ENCODE measurements at regions not wholly inside any gene's neighbourhood (a gene's known extent, or its start where the extent isn't known, plus 50 kb on each side); places are given as distances from the start of the nearest gene placed in this dataset.

- Histone ChIP-seq H3K27ac (no peak overlapping the region), H3K36me3 (no peaks in the 10 kb centered on the region), H3K4me3 (no peak overlapping the region), H3K4me1 (peaks cover 0 to 29% (median 12%) of the 10 kb centered on the region in 9 donors), H3K9me3 (no peaks in the 10 kb centered on the region), H3K27me3 (peaks cover 0 to 17% (median 0%) of the 10 kb centered on the region in 7 donors)
- intact Hi-C loops (cut with DNase I), result loop anchor here in 3 of 10 donors (2.0 to 10.0 kb wide), 3 partner anchors 123 to 525 kb away; no protein-coding TSS in a partner anchor
- ATAC-seq, result no peak
- DNase-seq, result no peak
- WGBS, 2 donors, result 77 to 81% methylated on average over 8 of the region's 8 CpGs
- no peak for TF ChIP-seq CTCF (IDR thresholded peaks at IDR 0.05)
These were observed 262.4 kb upstream of the HMGA2 start for GRCh38 chr12:65561798-65562382.

GRCh38 chr12:65565601-65566560 lies 258.4 kb upstream of the HMGA2 start:
- H3K4me3 ChIP-seq, result no peak overlapping the region
- ATAC-seq, result peak in 6 of 8 donors; percentile 25 to 64 (median 45)
- H3K36me3 ChIP-seq, result no peaks in the 10 kb centered on the region
- H3K4me1 ChIP-seq, result peaks cover 0 to 36% (median 20%) of the 10 kb centered on the region in 9 donors
- WGBS, 2 donors, result 37 to 39% methylated on average over 11 of the region's 11 CpGs
- peak overlapping the region in 5 of 10 donors; percentile 7 to 59 (median 42) for H3K27ac ChIP-seq
- TF ChIP-seq CTCF (IDR thresholded peaks at IDR 0.05), result no peak
- no peak for DNase-seq
- intact Hi-C loops (cut with DNase I), result loop anchor here in 3 of 10 donors (10.0 kb wide), 2 partner anchors 119 to 429 kb away; no protein-coding TSS in a partner anchor
- peaks cover 0 to 3% (median 0%) of the 10 kb centered on the region in 7 donors for H3K27me3 ChIP-seq
- H3K9me3 ChIP-seq, result no peaks in the 10 kb centered on the region

GRCh38 chr12:65566751-65567150 lies 257.5 kb upstream of the HMGA2 start:
- Histone ChIP-seq H3K9me3 (no peaks in the 10 kb centered on the region), H3K4me3 (no peak overlapping the region), H3K36me3 (no peaks in the 10 kb centered on the region), H3K27me3 (peaks cover 0 to 1% (median 0%) of the 10 kb centered on the region in 7 donors), H3K4me1 (peaks cover 0 to 36% (median 20%) of the 10 kb centered on the region in 9 donors), H3K27ac (peak overlapping the region in 4 of 10 donors; percentile 7 to 59 (median 43))
- 27 to 31% methylated on average over 1 of the region's 1 CpG for WGBS, 2 donors
- TF ChIP-seq CTCF (IDR thresholded peaks at IDR 0.05), result no peak
- DNase-seq (no peak), ATAC-seq (peak in 4 of 8 donors; percentile 42 to 85 (median 50))
- intact Hi-C loops (cut with DNase I), result loop anchor here in 3 of 10 donors (10.0 kb wide), 2 partner anchors 118 to 428 kb away; no protein-coding TSS in a partner anchor

- no peak overlapping the region for H3K27ac ChIP-seq
- WGBS, 2 donors, result 32 to 42% methylated on average over 3 of the region's 3 CpGs
- intact Hi-C loops (cut with DNase I), result loop anchor here in 3 of 10 donors (10.0 kb wide), 2 partner anchors 117 to 427 kb away; no protein-coding TSS in a partner anchor
These were observed 256.5 kb upstream of the HMGA2 start for GRCh38 chr12:65567820-65568219.

More at GRCh38 chr12:65567820-65568219, 256.5 kb upstream of the HMGA2 start:
- no peaks in the 10 kb centered on the region for H3K27me3 ChIP-seq
- H3K36me3 ChIP-seq, result no peaks in the 10 kb centered on the region
- no peaks in the 10 kb centered on the region for H3K9me3 ChIP-seq
- no peak for DNase-seq
- no peak overlapping the region for H3K4me3 ChIP-seq
- no peak for TF ChIP-seq CTCF (IDR thresholded peaks at IDR 0.05)
- peaks cover 0 to 28% (median 20%) of the 10 kb centered on the region in 9 donors for H3K4me1 ChIP-seq
- peak in 1 of 8 donors; percentile 18 for ATAC-seq

Data from heart right ventricle (tissue), 16 donors.